ENCODE measurements at regions not wholly inside any gene's neighbourhood (a gene's known extent, or its start where the extent isn't known, plus 50 kb on each side); places are given as distances from the start of the nearest gene placed in this dataset.

- intact Hi-C loops (cut with micrococcal nuclease): no loop called here
- no peaks in the 10 kb centered on the region for H3K36me3 ChIP-seq (ENCODE audit: low read depth, low read length)
- no peak for DNase-seq
- BruUV-seq (replicated peaks): no TSS peak
- TF ChIP-seq, protein P1, sequence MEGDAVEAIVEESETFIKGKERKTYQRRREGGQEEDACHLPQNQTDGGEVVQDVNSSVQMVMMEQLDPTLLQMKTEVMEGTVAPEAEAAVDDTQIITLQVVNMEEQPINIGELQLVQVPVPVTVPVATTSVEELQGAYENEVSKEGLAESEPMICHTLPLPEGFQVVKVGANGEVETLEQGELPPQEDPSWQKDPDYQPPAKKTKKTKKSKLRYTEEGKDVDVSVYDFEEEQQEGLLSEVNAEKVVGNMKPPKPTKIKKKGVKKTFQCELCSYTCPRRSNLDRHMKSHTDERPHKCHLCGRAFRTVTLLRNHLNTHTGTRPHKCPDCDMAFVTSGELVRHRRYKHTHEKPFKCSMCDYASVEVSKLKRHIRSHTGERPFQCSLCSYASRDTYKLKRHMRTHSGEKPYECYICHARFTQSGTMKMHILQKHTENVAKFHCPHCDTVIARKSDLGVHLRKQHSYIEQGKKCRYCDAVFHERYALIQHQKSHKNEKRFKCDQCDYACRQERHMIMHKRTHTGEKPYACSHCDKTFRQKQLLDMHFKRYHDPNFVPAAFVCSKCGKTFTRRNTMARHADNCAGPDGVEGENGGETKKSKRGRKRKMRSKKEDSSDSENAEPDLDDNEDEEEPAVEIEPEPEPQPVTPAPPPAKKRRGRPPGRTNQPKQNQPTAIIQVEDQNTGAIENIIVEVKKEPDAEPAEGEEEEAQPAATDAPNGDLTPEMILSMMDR (conservative IDR thresholded peaks at IDR 0.05; ENCODE audit: low read depth, low read length): no peak
- no peak for TF ChIP-seq EZH2phosphoT487 (IDR thresholded peaks at IDR 0.05; ENCODE audit: borderline replicate concordance, low read length)
- no peak for TF ChIP-seq EZH2 (IDR thresholded peaks at IDR 0.05; ENCODE audit: low read length, unreplicated experiment)
- H4K20me1 ChIP-seq (ENCODE audit: low read length): no peaks in the 10 kb centered on the region
- no peaks in the 10 kb centered on the region for H3K27me3 ChIP-seq (ENCODE audit: low read length)
- no peak overlapping the region for H3K4me2 ChIP-seq (ENCODE audit: low read length)
- no peak overlapping the region for H3K4me3 ChIP-seq (ENCODE audit: low read length)
- no peaks in the 10 kb centered on the region for H3K9me2 ChIP-seq (replicated peaks; ENCODE audit: low read length)
- no peaks in the 10 kb centered on the region for H3K9me3 ChIP-seq (ENCODE audit: low read length)
- H3K9ac ChIP-seq (ENCODE audit: low read length): no peak overlapping the region
- H3K4me1 ChIP-seq (ENCODE audit: insufficient read depth, low read length): no peaks in the 10 kb centered on the region
- POLR2A ChIA-PET (ENCODE audit: unreplicated experiment): no interaction called here
- no peaks in the 10 kb centered on the region for H3K79me2 ChIP-seq (ENCODE audit: low read length)
- H3F3A ChIP-seq (ENCODE audit: low read length, unreplicated experiment): no peaks in the 10 kb centered on the region
- no peak for ATAC-seq
- CTCF ChIA-PET: no interaction called here
- no peak overlapping the region for H2AFZ ChIP-seq (ENCODE audit: low read length)
- no peak overlapping the region for H3K27ac ChIP-seq (ENCODE audit: low read length)
These were observed 105.8 kb downstream of the TANC2 start for GRCh38 chr17:63071797-63072196.

GRCh38 chr17:63075969-63076368 is 109.9 kb downstream of the TANC2 start:
- intact Hi-C loops (cut with micrococcal nuclease): no loop called here
- Histone ChIP-seq H3F3A (ENCODE audit: low read length, unreplicated experiment) (no peaks in the 10 kb centered on the region), H3K9me2 (replicated peaks; ENCODE audit: low read length) (no peaks in the 10 kb centered on the region), H3K4me2 (ENCODE audit: low read length) (no peak overlapping the region), H3K9ac (ENCODE audit: low read length) (no peak overlapping the region), H3K4me1 (ENCODE audit: insufficient read depth, low read length) (no peaks in the 10 kb centered on the region), H3K27ac (ENCODE audit: low read length) (no peak overlapping the region), H3K4me3 (ENCODE audit: low read length) (no peak overlapping the region), H3K36me3 (ENCODE audit: low read depth, low read length) (no peaks in the 10 kb centered on the region), H3K9me3 (ENCODE audit: low read length) (no peaks in the 10 kb centered on the region), H4K20me1 (ENCODE audit: low read length) (no peaks in the 10 kb centered on the region), H3K27me3 (ENCODE audit: low read length) (no peaks in the 10 kb centered on the region), H3K79me2 (ENCODE audit: low read length) (no peaks in the 10 kb centered on the region), H2AFZ (ENCODE audit: low read length) (no peak overlapping the region)
- POLR2A ChIA-PET (ENCODE audit: unreplicated experiment): interaction anchor here (0.7 kb wide), 1 partner anchor 162 kb away, joined by 4 read pairs; no protein-coding TSS in a partner anchor
- ATAC-seq (no peak), DNase-seq (no peak)
- CTCF ChIA-PET: no interaction called here
- no peak for TF ChIP-seq EZH2 (IDR thresholded peaks at IDR 0.05; ENCODE audit: low read length, unreplicated experiment)
- BruUV-seq (replicated peaks): TSS peak; percentile 16

GRCh38 chr17:63078707-63079106 is 112.7 kb downstream of the TANC2 start:
- Histone ChIP-seq H3K36me3 (ENCODE audit: low read depth, low read length) (no peaks in the 10 kb centered on the region), H3K27ac (ENCODE audit: low read length) (no peak overlapping the region), H3K9me3 (ENCODE audit: low read length) (no peaks in the 10 kb centered on the region), H3K4me1 (ENCODE audit: insufficient read depth, low read length) (no peaks in the 10 kb centered on the region), H3K9me2 (replicated peaks; ENCODE audit: low read length) (no peaks in the 10 kb centered on the region), H3K79me2 (ENCODE audit: low read length) (no peaks in the 10 kb centered on the region), H3K4me2 (ENCODE audit: low read length) (no peak overlapping the region), H3K9ac (ENCODE audit: low read length) (no peak overlapping the region), H3F3A (ENCODE audit: low read length, unreplicated experiment) (no peaks in the 10 kb centered on the region), H3K27me3 (ENCODE audit: low read length) (no peaks in the 10 kb centered on the region), H3K4me3 (ENCODE audit: low read length) (no peak overlapping the region), H2AFZ (ENCODE audit: low read length) (no peak overlapping the region), H4K20me1 (ENCODE audit: low read length) (no peaks in the 10 kb centered on the region)
- ATAC-seq (no peak), DNase-seq (no peak)
- BruUV-seq (replicated peaks): no TSS peak
- intact Hi-C loops (cut with micrococcal nuclease): no loop called here
- ChIA-PET CTCF (no interaction called here), POLR2A (ENCODE audit: unreplicated experiment) (no interaction called here)
- TF ChIP-seq, protein P1 (conservative IDR thresholded peaks at IDR 0.05; ENCODE audit: low read depth, low read length): no peak
- no peak for TF ChIP-seq EZH2phosphoT487 (IDR thresholded peaks at IDR 0.05; ENCODE audit: borderline replicate concordance, low read length)
- TF ChIP-seq EZH2 (IDR thresholded peaks at IDR 0.05; ENCODE audit: low read length, unreplicated experiment): no peak

Data from PC-3 (cell line).